ENCODE measurements at regions not wholly inside any gene's neighbourhood (a gene's known extent, or its start where the extent isn't known, plus 50 kb on each side); places are given as distances from the start of the nearest gene placed in this dataset.

GRCh38 chr4:84441758-84442377 is 57.2 kb downstream of the NKX6-1 start:
- DNase-seq = no peak

- DNase-seq = no peak
These were observed 59.1 kb downstream of the NKX6-1 start for GRCh38 chr4:84439996-84440395.

GRCh38 chr4:84436812-84437211 is 62.3 kb downstream of the NKX6-1 start:
- no peak for DNase-seq

- DNase-seq = no peak
These were observed 64.7 kb downstream of the NKX6-1 start for GRCh38 chr4:84434344-84434743.

- DNase-seq = no peak
These were observed 65.4 kb downstream of the NKX6-1 start for GRCh38 chr4:84433633-84434222.

DNA sequence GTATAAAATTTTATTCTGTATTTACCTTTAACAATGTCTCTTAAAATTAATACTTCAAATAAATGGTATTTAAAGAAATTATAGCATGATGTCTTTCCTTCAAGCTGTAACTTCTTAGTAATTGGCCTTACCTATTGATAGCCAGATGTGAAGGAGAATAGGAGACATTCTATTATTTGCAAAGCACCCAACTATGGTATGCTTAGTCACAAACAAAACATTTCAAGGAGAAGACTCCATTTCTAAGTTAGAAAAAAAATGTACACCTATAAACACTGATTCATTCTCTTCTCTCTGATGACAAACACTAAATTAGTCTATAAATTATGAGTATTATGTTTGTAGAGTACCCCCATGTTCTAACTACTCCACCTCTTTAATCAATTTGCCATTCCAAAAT is 66.4 kb downstream of the NKX6-1 start:
- no peak for DNase-seq

GRCh38 chr4:84420608-84421007 is 78.5 kb downstream of the NKX6-1 start:
- DNase-seq = no peak

- DNase-seq = no peak
These were observed 79.9 kb downstream of the NKX6-1 start for GRCh38 chr4:84419201-84419600.

DNA sequence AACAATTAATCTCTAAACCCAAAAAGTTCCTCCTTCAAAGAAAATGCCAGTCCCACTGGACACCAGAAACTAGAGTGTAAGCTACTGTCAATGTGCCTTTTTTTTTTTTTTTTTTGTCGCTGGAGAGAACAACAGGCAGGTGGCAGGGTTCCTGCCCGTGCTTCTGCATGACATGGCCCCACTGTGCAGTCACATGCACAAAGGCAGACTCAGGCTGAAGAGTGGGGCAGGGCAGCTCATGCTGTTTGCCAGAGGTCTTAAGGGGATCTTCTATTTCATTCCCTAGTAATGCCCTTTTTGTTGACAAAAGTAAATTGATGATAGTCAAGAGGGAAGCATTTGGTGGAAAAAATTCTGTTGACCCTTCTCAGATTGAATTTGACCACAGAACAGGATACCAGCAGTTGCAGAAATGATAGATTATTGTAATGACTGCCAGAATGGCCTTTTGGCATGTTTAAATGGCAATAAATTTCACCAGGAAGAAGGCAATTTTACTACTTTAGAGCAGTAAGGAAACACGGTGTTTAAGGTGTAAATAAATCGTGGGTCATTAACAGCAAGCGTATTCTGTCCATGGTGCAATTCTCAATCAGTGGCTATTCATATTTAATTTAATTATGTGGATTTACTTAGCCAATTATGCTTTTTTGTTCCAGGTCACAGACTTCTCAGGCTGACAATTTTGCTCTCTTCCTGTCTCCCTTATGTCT is 80.9 kb downstream of the NKX6-1 start:
- DNase-seq = no peak

DNA sequence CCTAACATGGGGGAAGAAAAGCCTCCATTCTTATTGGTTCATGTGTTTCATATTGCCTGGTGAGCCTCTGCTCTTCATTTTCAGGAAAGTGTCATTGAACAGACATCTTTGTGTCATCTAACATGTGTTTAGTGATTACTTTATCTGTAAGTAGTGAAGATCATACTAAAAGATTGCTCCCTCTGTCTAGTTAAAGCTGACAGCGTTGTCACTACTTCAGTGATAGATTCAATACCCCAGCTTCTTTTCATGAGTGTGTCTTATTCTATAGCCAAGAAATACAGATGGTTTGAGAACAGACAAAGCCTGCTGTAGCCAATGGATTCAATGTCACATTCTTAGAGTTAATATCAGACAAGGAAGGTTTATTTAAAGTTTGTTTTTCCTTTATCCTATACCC is 85.1 kb downstream of the NKX6-1 start:
- no peak for DNase-seq

- DNase-seq = no peak
These were observed 85.6 kb downstream of the NKX6-1 start for GRCh38 chr4:84413480-84413879.

GRCh38 chr4:84412062-84412461 is 87.0 kb downstream of the NKX6-1 start:
- no peak for DNase-seq

DNA sequence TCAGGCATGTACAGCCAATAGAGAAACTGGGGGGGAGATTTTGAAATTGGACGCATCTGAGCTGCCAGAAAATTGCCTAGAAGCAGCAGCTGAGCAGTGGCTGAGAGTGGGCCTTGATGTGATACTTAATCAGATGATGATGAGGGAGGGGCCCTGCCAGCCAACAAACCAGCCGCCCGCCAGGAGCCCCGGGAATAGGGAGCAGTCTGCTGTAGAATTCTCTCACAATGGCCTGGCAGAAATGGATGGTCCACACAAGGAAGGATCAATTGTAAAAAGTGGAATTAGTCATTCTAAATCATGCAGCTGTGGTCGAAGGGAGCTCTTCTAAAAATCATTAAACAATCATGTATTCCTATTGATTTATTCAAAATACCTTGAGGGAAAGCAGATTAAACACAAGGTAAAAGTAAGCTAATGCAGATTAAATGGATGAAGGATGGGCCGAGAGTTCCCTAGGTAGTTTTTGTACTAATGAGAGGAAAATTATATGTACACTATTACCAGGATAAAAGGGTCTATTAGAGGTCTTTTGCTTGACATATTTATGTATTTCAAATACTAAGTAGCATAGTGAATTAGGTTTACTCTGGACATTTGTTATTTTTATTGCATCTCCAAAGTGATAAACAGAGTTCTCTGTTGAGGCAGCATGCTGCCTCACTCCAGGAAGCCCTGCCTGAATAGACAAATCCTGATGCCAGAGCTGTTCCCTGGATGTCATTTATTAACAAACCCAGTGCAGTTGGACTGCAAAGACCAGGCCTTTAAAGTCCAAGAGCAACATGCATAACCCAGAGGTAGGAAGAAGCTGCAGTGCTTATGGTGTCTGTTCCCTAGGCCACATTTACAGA is 91.3 kb downstream of the NKX6-1 start:
- DNase-seq = no peak

- DNase-seq = peak; percentile 0
These were observed 95.4 kb downstream of the NKX6-1 start for GRCh38 chr4:84403656-84404055.

GRCh38 chr4:84401701-84402306 is 97.3 kb downstream of the NKX6-1 start:
- DNase-seq = no peak

DNA sequence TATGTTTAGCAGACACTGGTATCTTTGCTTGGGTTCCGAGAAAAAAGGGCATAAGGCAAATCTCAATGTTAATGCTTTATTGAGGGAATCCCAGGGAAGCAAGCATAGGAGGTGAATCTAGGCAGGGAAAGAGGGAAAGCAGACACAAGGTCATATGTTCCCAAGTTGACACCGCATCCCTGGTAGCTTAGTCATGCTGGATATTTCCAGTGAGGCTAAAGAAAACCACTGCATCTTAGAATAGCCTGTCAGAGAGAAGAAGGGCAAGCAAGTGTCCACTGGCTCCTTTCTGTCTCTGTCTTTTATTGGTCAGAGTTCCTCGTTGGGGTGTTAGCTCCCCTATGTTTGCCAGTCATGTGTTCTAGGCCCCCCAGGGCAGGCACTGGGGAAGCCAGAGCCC is 104.7 kb downstream of the NKX6-1 start:
- no peak for DNase-seq

DNA sequence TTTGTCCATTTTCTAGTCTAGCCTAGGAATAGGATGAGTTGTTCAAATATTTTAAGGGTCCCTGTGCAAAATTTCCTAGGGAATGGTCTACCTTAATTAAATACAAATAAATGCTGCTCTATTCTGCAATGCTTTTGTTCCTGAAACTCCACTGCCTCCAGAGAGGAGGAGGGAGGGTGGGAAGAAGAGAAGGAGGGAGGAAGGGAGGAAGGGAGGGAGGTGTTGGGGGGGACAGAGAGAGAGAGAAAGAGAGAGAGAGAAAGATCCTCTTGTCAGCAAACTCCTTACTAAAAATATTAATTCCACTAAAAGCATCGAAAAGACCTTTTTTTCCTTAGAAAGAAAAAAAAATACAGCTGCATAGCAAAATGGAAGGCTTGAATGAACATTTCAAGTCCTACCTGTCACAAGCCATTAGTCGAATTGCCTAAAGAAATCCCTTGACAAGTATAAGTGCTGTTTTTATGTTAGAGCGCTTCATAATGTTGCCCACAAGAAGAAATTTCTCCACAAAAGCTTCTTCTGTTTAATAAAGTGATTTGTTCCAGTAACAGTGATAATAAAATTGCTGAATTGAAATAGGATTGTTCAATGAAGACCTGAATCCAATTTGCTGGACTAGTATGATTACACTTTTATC is 106.0 kb downstream of the NKX6-1 start:
- no peak for DNase-seq

- DNase-seq = no peak
These were observed 109.7 kb downstream of the NKX6-1 start for GRCh38 chr4:84389406-84389805.

DNA sequence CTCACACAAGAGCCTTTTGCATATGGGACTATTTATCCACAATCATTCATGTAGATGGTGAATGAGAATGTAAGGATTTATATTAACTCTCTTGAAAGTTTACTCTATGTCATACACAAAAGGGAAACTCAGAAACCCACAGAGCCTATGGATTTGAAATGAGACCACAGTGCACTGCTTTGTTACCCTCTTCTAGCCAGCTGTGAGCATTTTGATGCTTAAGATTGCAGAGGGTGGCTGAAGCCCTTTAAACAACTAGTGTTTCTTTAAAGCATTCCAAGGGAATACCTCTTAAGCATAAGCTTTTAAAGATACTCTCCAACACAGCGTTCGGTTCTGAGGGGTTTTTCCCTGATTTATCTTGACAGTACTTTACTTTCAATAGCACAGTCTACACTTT is 113.9 kb downstream of the NKX6-1 start:
- no peak for DNase-seq

GRCh38 chr4:84384801-84385200 is 114.3 kb downstream of the NKX6-1 start:
- no peak for DNase-seq

GRCh38 chr4:84381759-84382158 is 117.3 kb downstream of the NKX6-1 start:
- DNase-seq = no peak

DNA sequence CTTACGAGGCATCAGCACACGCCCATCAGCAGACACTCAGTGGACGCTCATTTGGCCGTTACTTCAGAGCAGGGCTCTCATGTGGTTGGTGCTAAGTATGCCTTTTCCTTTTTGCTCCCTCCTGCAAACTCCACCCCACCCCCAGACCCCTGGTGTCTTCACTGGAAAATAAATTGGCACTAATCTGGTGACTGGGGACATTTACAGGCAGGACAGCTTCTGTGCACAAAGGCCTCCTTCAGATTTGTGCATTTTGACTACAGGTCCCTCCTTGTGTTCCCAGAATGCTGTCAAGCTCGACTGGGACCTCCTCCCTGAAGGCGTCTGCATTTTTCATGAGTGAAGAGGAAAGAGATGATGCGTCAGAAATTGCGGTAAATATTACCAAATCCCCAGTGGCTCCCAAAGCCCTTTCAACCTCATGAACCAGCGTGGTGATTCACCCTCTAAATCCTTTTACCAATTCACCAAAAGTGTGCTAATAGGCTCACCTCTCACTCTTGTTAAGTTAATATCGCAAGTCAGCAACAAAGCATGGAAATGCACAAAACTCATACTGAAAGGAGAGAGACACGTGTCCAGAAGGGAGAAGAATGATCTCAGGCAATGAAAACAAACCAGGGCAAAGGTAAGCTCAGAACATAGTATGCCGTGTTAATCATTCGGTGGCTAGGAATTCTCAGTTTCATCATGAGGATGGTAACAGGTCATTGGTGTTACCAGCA is 119.0 kb downstream of the NKX6-1 start:
- DNase-seq = no peak
